HEK293T (cell line): ENCODE measurements at regions not wholly inside any gene's neighbourhood (a gene's known extent, or its start where the extent isn't known, plus 50 kb on each side); places are given as distances from the start of the nearest gene placed in this dataset.

Experiments
- CTCF ChIA-PET: fragments of 350-600 bp; formaldehyde crosslinking; extraction: SDS; loops from one replicate; lab custom pipeline; 2021; ENCODE audit warnings: antibody characterized with exemption, inconsistent platforms; lab: Yijun Ruan, JAX
- POLR2A ChIA-PET: fragments of 350-600 bp; formaldehyde crosslinking; extraction: SDS; loops from one replicate; lab custom pipeline; 2020; ENCODE audit warnings: antibody characterized with exemption, inconsistent platforms; lab: Yijun Ruan, JAX
- DNase-seq: peaks from one replicate; pipeline ENCODE4 v3.0.0; 2012; ENCODE audit warnings: mixed read lengths; ENCODE audit errors: extremely low spot score
- ARNT ChIP-seq: fragments of 450-650 bp; IDR thresholded peaks from 2 replicates; pipeline ENCODE4 v1.6.1; 2017; ENCODE audit warnings: mild to moderate bottlenecking
- BHLHE40 ChIP-seq: fragments of 450-650 bp; IDR thresholded peaks from 2 replicates; pipeline ENCODE4 v1.6.1; 2016; ENCODE audit warnings: mild to moderate bottlenecking, moderate library complexity, borderline replicate concordance
- CTBP1 ChIP-seq: fragments of 450-650 bp; IDR thresholded peaks from 2 replicates; pipeline ENCODE4 v1.6.1; 2016; ENCODE audit warnings: borderline replicate concordance
- ELF4 ChIP-seq: fragments of 450-650 bp; IDR thresholded peaks from 2 replicates; pipeline ENCODE4 v1.6.1; 2017; ENCODE audit warnings: antibody characterized with exemption
- FOXA1 ChIP-seq: fragments of 450-650 bp; IDR thresholded peaks from 2 replicates; pipeline ENCODE4 v1.6.1; 2016; ENCODE audit warnings: mild to moderate bottlenecking
- FOXK2 ChIP-seq: fragments of 450-650 bp; IDR thresholded peaks from 2 replicates; pipeline ENCODE4 v1.6.1; 2016; ENCODE audit warnings: mild to moderate bottlenecking
- FOXM1 ChIP-seq: fragments of 450-650 bp; IDR thresholded peaks from 2 replicates; pipeline ENCODE4 v1.6.1; 2017; ENCODE audit warnings: mild to moderate bottlenecking, borderline replicate concordance
- HDGF ChIP-seq: fragments of 450-650 bp; IDR thresholded peaks from 2 replicates; pipeline ENCODE4 v1.6.1; 2017; ENCODE audit warnings: antibody characterized with exemption, borderline replicate concordance
- L3MBTL2 ChIP-seq: fragments of 450-650 bp; conservative IDR thresholded peaks from 2 replicates; pipeline ENCODE4 v1.6.1; 2016; ENCODE audit warnings: mild to moderate bottlenecking
- LEF1 ChIP-seq: fragments of 450-650 bp; IDR thresholded peaks from 2 replicates; pipeline ENCODE4 v1.6.1; 2017; ENCODE audit warnings: mild to moderate bottlenecking, borderline replicate concordance
- NFRKB ChIP-seq: fragments of 450-650 bp; IDR thresholded peaks from 2 replicates; pipeline ENCODE4 v1.6.1; 2016; ENCODE audit warnings: mild to moderate bottlenecking, moderate library complexity
- SP1 ChIP-seq: fragments of 450-650 bp; IDR thresholded peaks from 2 replicates; pipeline ENCODE4 v1.6.1; 2017
- SUZ12 ChIP-seq: fragments of 450-650 bp; IDR thresholded peaks from 2 replicates; pipeline ENCODE4 v1.6.1; 2016; ENCODE audit warnings: mild to moderate bottlenecking
- TARDBP ChIP-seq: fragments of 450-650 bp; IDR thresholded peaks from 2 replicates; pipeline ENCODE4 v1.6.1; 2016
- ZNF384 ChIP-seq: fragments of 450-650 bp; IDR thresholded peaks from 2 replicates; pipeline ENCODE4 v1.6.1; 2016
- TF ChIP-seq, protein P1 (sequence below): fragments of 450-650 bp; IDR thresholded peaks from 2 replicates; pipeline ENCODE4 v1.6.1; 2016

DNA sequence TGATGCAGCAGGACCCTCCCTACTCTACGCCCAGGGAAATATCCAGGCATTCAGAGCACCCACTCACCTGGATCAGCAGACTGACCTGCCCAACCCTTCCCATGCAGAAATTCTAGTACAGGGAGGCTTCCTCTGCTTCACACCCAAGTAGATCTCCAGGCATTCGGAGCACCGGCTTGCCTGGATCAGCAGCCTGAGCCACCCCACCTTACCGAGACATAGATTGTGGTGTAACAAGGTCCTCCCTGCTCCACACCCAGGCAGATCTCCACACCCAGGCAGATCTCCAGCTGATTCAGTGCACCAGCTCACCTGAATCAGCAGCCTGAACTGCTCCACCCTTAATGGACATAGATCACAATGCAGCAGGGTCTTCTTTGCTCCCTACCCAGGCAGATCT lies 215.1 kb upstream of the CPEB2 start:
- DNase-seq: no peak
- POLR2A ChIA-PET: no interaction called here
- TF ChIP-seq ELF4 (no peak), FOXM1 (no peak), HDGF (no peak), L3MBTL2 (no peak), ZNF384 (no peak), ARNT (no peak), CTBP1 (no peak), NFRKB (no peak), SP1 (no peak), BHLHE40 (no peak)
- TF ChIP-seq, protein P1, sequence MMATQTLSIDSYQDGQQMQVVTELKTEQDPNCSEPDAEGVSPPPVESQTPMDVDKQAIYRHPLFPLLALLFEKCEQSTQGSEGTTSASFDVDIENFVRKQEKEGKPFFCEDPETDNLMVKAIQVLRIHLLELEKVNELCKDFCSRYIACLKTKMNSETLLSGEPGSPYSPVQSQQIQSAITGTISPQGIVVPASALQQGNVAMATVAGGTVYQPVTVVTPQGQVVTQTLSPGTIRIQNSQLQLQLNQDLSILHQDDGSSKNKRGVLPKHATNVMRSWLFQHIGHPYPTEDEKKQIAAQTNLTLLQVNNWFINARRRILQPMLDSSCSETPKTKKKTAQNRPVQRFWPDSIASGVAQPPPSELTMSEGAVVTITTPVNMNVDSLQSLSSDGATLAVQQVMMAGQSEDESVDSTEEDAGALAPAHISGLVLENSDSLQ: no peak
- CTCF ChIA-PET: no interaction called here

DNA sequence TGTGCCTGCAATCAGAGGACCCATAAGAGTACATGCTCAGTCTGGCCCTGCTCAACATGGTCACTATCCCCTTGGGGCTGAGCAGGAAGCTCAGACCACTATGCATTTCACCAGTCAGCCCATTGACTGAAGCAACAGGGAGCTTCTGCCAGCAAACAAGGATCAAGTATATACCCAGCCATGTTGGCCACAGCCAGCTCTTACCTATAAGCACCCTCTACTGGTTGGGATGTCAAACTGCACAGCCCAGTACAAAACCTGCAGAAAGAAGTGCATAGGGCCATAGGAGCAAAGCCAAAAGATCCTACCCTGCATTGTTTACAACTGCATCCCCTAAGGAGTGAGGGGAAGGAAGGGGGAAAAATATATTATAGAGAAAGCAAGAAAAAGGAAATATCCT lies 214.4 kb upstream of the CPEB2 start:
- DNase-seq: peak; percentile 7
- CTCF ChIA-PET: no interaction called here
- POLR2A ChIA-PET: no interaction called here
- TF ChIP-seq CTBP1 (no peak), FOXA1 (no peak), FOXM1 (no peak), ELF4 (no peak), ZNF384 (no peak), L3MBTL2 (no peak), FOXK2 (no peak), NFRKB (no peak), ARNT (no peak), HDGF (no peak)

DNA sequence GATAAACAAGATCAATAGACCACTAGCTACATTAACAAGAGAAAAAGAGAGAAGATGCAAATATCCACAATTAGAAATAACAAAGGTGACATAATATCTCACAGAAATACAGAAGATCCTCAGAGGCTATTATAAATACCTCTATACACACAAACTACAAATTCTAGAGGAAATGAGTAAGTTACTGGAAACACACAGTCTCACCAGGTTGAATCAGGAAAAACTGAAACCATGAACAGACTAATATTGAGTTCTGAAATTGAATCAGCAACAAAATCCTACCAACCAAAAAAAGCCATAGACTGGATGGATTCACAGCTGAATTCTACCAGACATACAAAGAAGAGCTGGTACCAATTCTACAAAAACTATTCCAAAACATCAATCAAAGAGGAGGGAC lies 211.8 kb upstream of the CPEB2 start:
- DNase-seq: no peak
- CTCF ChIA-PET: no interaction called here
- TF ChIP-seq SUZ12 (no peak), FOXK2 (no peak), NFRKB (no peak), TARDBP (no peak), BHLHE40 (no peak), ARNT (no peak), SP1 (no peak), CTBP1 (no peak), L3MBTL2 (no peak), ELF4 (no peak), LEF1 (no peak), FOXA1 (no peak), FOXM1 (no peak), ZNF384 (no peak), HDGF (no peak)
- TF ChIP-seq, protein P1: no peak
- POLR2A ChIA-PET: no interaction called here

DNA sequence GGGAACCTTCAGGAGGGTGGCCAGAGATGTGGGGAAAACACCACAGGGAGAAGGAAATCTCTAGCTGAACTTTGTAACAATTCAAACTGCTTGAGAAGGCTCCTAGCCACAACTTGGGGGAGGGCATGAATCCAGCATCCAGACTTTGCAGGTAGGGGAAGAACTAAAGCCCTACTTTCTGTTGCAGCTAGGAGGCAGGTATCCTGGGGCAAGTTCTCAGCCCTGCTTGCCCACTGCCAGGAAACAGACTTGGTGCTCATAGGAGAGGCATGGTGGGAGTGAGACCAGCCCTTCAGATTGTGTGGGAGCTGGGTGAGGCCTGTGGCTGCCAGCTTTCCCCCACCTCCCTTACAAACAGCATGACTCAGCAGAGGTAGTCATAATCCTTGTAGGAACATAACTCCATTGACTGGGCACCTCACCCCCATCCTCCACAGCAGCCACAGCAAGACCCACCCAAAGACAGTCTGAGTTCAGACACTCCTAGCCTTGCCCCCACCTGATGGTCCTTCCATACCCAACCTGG lies 209.5 kb upstream of the CPEB2 start:
- ChIA-PET POLR2A (no interaction called here), CTCF (no interaction called here)
- DNase-seq: no peak
- no peak for TF ChIP-seq ARNT
- TF ChIP-seq, protein P1: no peak
- TF ChIP-seq FOXK2: no peak
- TF ChIP-seq LEF1: no peak
- no peak for TF ChIP-seq L3MBTL2
- TF ChIP-seq CTBP1: no peak
- no peak for TF ChIP-seq ZNF384
- TF ChIP-seq FOXA1: no peak
- TF ChIP-seq HDGF: no peak
- TF ChIP-seq SP1: no peak
- TF ChIP-seq ELF4: no peak
- no peak for TF ChIP-seq SUZ12
- no peak for TF ChIP-seq NFRKB
- TF ChIP-seq BHLHE40: no peak
- no peak for TF ChIP-seq FOXM1
- TF ChIP-seq TARDBP: no peak

DNA sequence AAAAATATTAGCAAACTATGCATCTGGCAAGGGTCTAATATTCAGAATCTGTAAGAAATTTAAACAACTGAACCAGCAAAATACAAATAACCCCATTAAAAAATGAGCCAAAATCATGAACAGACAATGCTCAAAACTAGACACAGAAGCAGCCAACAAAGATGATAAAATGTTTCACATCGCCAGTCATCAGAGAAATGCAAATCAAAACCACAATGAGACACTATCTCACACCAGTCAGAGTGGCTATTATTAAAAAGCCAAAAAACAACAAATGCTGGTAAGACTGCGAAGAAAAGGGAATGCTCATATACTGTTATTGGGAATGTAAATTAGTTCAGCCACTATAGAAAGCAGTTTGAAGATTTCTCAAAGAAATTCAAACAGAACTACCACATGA lies 201.3 kb upstream of the CPEB2 start:
- ChIA-PET POLR2A (no interaction called here), CTCF (no interaction called here)
- DNase-seq: no peak
- TF ChIP-seq SUZ12: no peak
- TF ChIP-seq CTBP1: no peak
- TF ChIP-seq ZNF384: no peak
- TF ChIP-seq HDGF: no peak
- no peak for TF ChIP-seq ARNT
- no peak for TF ChIP-seq TARDBP
- no peak for TF ChIP-seq SP1
- no peak for TF ChIP-seq BHLHE40
- no peak for TF ChIP-seq L3MBTL2
- TF ChIP-seq LEF1: no peak
- no peak for TF ChIP-seq FOXK2
- TF ChIP-seq ELF4: no peak
- TF ChIP-seq NFRKB: no peak
- TF ChIP-seq, protein P1: no peak
- no peak for TF ChIP-seq FOXM1
- no peak for TF ChIP-seq FOXA1

DNA sequence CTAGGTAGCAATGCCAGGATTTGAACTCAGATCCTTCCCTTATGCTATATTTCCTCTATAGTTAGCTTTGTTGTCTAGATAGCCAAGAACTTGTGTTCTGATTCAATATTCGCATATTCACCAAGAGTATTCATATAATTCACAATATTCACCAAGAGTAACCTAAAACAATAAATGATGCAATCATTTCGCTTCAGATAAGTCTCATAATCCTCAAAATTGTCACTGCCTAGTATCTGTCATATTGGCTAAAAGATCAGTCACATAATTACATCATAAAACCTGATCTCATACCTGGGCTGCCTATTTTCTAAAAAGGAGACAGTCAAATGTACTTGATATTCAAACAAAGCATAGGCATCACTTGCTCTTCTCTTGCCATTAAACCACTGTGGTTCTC lies 199.7 kb upstream of the CPEB2 start:
- no peak for TF ChIP-seq SUZ12
- TF ChIP-seq L3MBTL2: no peak
- TF ChIP-seq LEF1: no peak
- no peak for TF ChIP-seq NFRKB
- no peak for TF ChIP-seq TARDBP
- TF ChIP-seq BHLHE40: no peak
- TF ChIP-seq CTBP1: no peak
- TF ChIP-seq FOXK2: no peak
- TF ChIP-seq FOXM1: no peak
- no peak for TF ChIP-seq ARNT
- TF ChIP-seq SP1: no peak
- no peak for TF ChIP-seq HDGF
- no peak for TF ChIP-seq FOXA1
- no peak for TF ChIP-seq ELF4
- no peak for TF ChIP-seq ZNF384
- TF ChIP-seq, protein P1: no peak
- ChIA-PET CTCF (no interaction called here), POLR2A (no interaction called here)
- DNase-seq: no peak
